AG09319 (cell line): ENCODE measurements at regions not wholly inside any gene's neighbourhood (a gene's known extent, or its start where the extent isn't known, plus 50 kb on each side); places are given as distances from the start of the nearest gene placed in this dataset.

Experiments used
- DNase-seq: peaks from one replicate; pipeline ENCODE4 v3.0.0-alpha.2; 2010; ENCODE audit warnings: low read depth; ENCODE audit errors: extremely low read depth
- TF ChIP-seq, protein P1 (sequence below): IDR thresholded peaks from 2 replicates; pipeline ENCODE4 v1.5.1; 2011; ENCODE audit warnings: low read depth, mild to moderate bottlenecking, inconsistent platforms, low read length, moderate library complexity

DNA sequence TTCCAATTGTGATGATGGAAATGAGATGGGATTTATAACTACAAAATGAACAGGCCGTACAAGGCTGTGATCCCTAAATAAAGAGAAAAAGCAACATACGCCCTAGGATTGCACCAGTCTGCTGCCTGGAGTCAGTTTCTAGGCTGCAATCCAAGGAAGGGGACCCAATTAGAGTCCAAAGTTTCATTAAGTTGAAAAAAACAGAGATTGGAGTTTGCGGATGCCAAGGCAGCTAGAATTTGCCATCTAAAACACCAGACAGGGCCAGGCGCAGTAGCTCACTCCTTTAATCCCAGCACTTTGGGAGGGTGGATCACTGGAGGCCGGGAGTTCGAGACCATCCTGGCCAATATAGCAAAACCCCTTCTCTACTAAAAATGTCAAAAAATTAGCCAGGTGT, 661.0 kb downstream of the RPS29 start:
- TF ChIP-seq, protein P1, sequence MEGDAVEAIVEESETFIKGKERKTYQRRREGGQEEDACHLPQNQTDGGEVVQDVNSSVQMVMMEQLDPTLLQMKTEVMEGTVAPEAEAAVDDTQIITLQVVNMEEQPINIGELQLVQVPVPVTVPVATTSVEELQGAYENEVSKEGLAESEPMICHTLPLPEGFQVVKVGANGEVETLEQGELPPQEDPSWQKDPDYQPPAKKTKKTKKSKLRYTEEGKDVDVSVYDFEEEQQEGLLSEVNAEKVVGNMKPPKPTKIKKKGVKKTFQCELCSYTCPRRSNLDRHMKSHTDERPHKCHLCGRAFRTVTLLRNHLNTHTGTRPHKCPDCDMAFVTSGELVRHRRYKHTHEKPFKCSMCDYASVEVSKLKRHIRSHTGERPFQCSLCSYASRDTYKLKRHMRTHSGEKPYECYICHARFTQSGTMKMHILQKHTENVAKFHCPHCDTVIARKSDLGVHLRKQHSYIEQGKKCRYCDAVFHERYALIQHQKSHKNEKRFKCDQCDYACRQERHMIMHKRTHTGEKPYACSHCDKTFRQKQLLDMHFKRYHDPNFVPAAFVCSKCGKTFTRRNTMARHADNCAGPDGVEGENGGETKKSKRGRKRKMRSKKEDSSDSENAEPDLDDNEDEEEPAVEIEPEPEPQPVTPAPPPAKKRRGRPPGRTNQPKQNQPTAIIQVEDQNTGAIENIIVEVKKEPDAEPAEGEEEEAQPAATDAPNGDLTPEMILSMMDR, result no peak
- DNase-seq, result no peak

GRCh38 chr14:48914921-48915320, 671.3 kb downstream of the RPS29 start:
- TF ChIP-seq, protein P1, result no peak
- no peak for DNase-seq

- TF ChIP-seq, protein P1, result no peak
- no peak for DNase-seq
Observed at GRCh38 chr14:48914382-48914781, 671.8 kb downstream of the RPS29 start.

- TF ChIP-seq, protein P1, result no peak
- no peak for DNase-seq
Observed at GRCh38 chr14:48900565-48900964, 685.6 kb downstream of the RPS29 start.

DNA sequence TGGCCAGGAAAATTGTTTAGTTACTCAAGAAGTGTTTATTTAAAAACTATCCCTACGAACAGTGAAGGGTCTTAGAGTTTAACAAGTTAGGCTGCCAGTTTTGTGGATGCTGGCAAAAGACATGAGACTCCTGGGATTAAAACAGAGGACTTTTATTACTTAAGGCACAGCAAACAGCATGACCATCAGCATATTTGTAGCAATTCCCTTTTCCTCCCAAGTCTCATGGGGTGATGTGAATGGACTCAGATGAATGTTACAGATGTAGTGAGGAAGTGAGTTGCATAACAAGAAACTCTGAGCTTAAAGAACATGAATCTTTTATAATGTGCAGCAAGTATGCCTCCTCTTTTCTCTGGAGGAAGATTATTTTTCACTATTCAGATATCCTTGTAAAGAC, 695.8 kb downstream of the RPS29 start:
- DNase-seq, result no peak
- TF ChIP-seq, protein P1, result no peak

DNA sequence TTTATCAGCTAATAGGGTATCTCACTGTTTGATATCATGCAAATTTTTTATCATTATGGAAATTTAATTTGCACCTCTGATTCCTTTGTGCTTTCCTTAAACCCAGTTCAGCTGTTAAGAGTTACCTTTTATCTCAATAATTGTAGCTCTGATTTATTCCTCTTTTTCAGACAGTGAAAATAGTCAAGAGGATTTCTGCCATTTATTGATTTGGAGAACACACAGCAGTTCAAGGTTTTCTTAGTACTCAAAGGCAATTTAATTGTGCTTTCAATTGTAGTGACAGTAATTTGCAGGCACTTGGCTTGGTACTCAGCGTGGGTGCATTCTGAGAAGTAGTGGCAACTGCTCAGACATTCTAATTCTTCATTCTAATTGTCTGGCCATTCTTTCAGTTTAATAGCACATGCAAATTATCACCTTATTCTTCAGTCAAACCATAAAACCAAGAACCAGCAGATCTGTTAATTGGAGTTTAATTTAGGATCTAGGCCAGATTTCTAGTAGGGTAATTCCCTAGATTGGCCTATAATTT, 709.3 kb downstream of the RPS29 start:
- TF ChIP-seq, protein P1, result no peak
- no peak for DNase-seq

DNA sequence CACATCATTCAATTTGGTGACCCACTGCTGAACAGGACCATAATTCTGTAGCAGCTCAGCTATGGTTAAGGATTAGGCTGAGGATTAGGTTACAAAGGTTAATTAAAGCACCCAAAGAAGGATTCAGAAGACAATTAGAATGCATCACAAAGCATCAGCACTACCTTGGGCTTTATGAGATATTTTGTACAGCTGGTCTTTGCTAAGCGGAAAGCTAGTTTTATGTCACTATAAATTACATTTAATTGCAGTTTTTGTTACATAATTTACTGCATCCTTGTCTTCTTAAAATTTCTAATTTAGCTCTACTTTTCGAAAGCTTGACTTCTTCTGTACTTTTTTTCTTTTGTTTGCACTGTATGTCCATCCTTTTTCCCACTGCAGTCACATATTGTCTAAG, 711.5 kb downstream of the RPS29 start:
- DNase-seq, result no peak
- TF ChIP-seq, protein P1, result no peak
